ENCODE measurements at regions not wholly inside any gene's neighbourhood (a gene's known extent, or its start where the extent isn't known, plus 50 kb on each side); places are given as distances from the start of the nearest gene placed in this dataset.

GRCh38 chr9:89899573-89899972 lies 294.8 kb downstream of the GADD45G start:
- H3K9me3 ChIP-seq (ENCODE audit: control insufficient read depth, low read depth, low read length): no peaks in the 10 kb centered on the region
- H3K36me3 ChIP-seq (ENCODE audit: control insufficient read depth, low read depth, low read length): no peaks in the 10 kb centered on the region
- no peak overlapping the region for H3K4me3 ChIP-seq (ENCODE audit: low read length)
- no peak overlapping the region for H3K27ac ChIP-seq (ENCODE audit: low read length)
- no peak overlapping the region for H3K9ac ChIP-seq (ENCODE audit: low read length)
- H3K27me3 ChIP-seq (ENCODE audit: control insufficient read depth, insufficient read depth, low read length): no peaks in the 10 kb centered on the region
- H3K4me1 ChIP-seq (ENCODE audit: control insufficient read depth, low read depth, low read length): no peaks in the 10 kb centered on the region

DNA sequence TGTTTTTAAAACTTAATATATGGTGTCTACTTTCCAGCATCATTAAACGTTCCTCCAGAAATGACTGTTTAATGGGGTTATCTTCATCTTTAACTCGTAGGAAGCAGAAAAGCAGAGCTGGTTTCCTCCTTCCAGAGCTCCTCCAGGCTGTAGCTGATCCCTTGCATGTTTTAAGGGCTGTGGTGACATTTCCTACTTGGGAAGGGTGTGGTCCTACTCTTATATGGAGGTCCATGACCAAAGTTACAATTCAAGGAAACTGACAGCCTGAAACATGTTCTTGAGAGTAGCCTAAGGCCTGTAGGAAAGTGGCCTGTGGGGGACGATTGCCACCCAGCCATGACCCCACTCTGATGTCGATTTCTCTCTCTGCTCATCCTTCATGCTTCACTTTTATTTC lies 297.1 kb downstream of the GADD45G start:
- H3K4me1 ChIP-seq (ENCODE audit: control insufficient read depth, low read depth, low read length): peaks cover 3% of the 10 kb centered on the region
- no peak overlapping the region for H3K4me3 ChIP-seq (ENCODE audit: low read length)
- H3K27me3 ChIP-seq (ENCODE audit: control insufficient read depth, insufficient read depth, low read length): no peaks in the 10 kb centered on the region
- H3K36me3 ChIP-seq (ENCODE audit: control insufficient read depth, low read depth, low read length): no peaks in the 10 kb centered on the region
- no peak overlapping the region for H3K9ac ChIP-seq (ENCODE audit: low read length)
- no peaks in the 10 kb centered on the region for H3K9me3 ChIP-seq (ENCODE audit: control insufficient read depth, low read depth, low read length)
- no peak overlapping the region for H3K27ac ChIP-seq (ENCODE audit: low read length)

GRCh38 chr9:89902450-89903140 lies 297.8 kb downstream of the GADD45G start:
- Histone ChIP-seq H3K36me3 (ENCODE audit: control insufficient read depth, low read depth, low read length) (no peaks in the 10 kb centered on the region), H3K27ac (ENCODE audit: low read length) (no peak overlapping the region), H3K4me1 (ENCODE audit: control insufficient read depth, low read depth, low read length) (peaks cover 3% of the 10 kb centered on the region), H3K27me3 (ENCODE audit: control insufficient read depth, insufficient read depth, low read length) (no peaks in the 10 kb centered on the region), H3K9ac (ENCODE audit: low read length) (no peak overlapping the region), H3K4me3 (ENCODE audit: low read length) (no peak overlapping the region), H3K9me3 (ENCODE audit: control insufficient read depth, low read depth, low read length) (no peaks in the 10 kb centered on the region)

DNA sequence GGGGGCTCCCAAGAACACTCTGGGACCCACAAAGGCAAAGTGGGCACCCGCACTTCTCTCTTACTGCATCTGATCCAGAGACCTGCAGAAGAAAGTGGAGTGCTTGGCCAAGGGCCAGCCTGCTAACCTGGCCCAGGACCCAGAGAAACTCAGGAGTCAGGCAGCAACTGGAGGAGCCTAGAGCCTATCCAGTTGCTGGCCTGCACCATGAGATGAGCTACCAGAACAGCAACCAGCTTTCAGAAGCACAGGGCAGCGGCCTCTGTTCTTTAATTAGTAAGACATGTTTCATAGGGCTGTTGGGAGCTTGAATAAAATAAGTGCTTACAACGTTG lies 298.3 kb downstream of the GADD45G start:
- Histone ChIP-seq H3K9ac (ENCODE audit: low read length) (no peak overlapping the region), H3K9me3 (ENCODE audit: control insufficient read depth, low read depth, low read length) (no peaks in the 10 kb centered on the region), H3K36me3 (ENCODE audit: control insufficient read depth, low read depth, low read length) (no peaks in the 10 kb centered on the region), H3K27me3 (ENCODE audit: control insufficient read depth, insufficient read depth, low read length) (no peaks in the 10 kb centered on the region), H3K4me3 (ENCODE audit: low read length) (no peak overlapping the region), H3K27ac (ENCODE audit: low read length) (no peak overlapping the region), H3K4me1 (ENCODE audit: control insufficient read depth, low read depth, low read length) (peaks cover 3% of the 10 kb centered on the region)

DNA sequence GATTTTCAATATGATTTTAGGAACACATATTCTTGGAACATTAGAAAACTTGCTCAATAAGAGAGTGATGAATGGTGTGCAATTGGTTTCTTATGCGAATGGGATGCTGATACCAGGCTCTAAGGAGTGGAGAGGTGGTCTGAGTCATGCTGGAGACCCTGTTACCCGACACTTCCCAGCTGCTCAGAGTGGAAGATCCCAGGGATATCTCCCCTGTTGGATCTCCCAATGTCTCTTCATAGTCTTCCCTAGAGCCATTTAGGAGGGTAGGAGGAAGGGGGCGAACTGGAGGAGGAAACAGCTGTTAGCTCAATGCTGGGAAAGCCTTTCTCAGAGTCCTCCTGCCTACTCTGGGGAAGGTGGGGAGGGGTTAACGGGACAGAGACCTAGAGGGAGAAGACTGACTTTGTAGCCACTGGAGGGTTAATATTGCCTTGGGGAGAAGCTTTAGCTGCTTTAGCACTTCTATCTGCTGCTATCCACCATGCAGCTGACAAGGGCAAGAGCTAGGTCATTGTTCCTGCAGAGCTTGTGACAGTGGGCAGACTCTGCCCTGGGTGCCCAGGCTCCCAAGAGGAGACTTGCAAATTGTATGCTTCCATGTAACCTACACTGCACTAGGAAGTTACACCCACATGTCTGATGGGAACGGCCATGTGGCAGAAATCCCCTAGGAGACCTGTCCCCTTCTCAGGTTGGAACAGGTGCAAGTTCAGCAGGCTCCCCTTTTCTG lies 301.0 kb downstream of the GADD45G start:
- Histone ChIP-seq H3K9me3 (ENCODE audit: control insufficient read depth, low read depth, low read length) (no peaks in the 10 kb centered on the region), H3K9ac (ENCODE audit: low read length) (no peak overlapping the region), H3K27ac (ENCODE audit: low read length) (no peak overlapping the region), H3K27me3 (ENCODE audit: control insufficient read depth, insufficient read depth, low read length) (no peaks in the 10 kb centered on the region), H3K36me3 (ENCODE audit: control insufficient read depth, low read depth, low read length) (no peaks in the 10 kb centered on the region), H3K4me3 (ENCODE audit: low read length) (no peak overlapping the region), H3K4me1 (ENCODE audit: control insufficient read depth, low read depth, low read length) (peaks cover 3% of the 10 kb centered on the region)

DNA sequence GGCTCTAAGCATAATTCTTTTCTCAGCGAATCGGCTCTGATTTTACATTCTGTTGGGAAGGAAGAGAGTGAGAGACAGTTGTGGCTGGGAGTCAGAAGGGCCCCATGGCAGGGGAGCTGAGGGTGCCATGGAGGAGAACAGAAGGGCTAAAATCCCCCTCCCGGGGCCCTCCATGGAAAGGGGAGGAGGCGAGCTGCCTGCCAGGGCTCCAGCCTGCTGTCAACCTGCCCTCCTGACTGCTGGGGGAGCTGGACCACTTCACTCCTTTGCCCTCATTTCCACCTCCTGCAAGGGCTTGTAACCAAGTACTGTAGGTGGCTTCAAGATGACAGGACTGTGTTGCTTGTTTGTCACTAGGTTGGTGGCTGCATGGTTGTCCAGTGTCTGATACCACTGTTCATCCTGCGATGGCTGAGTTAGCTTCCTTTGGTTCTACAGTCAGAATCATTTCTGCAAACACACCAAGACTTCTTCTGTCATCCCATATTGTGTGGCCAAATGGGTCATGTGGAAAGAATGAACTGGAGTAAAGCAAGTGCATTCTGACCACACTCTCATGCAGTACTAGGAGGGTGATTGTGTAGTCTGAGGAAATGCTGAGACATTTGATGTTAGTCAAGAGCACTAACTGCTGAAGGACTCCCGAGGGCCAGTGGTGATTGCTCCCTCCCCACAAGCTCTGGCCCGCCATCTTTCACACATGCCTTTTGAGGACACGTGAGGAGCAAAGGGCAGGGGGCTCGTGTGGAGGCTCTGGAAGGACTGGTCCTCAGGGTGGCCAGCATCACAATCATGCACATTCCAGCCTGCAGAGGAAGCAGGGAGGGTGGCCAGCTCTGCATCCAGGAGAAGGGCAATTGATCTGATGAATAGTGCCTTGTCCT lies 307.2 kb downstream of the GADD45G start:
- Histone ChIP-seq H3K27ac (ENCODE audit: low read length) (no peak overlapping the region), H3K9me3 (ENCODE audit: control insufficient read depth, low read depth, low read length) (no peaks in the 10 kb centered on the region), H3K9ac (ENCODE audit: low read length) (no peak overlapping the region), H3K27me3 (ENCODE audit: control insufficient read depth, insufficient read depth, low read length) (no peaks in the 10 kb centered on the region), H3K4me1 (ENCODE audit: control insufficient read depth, low read depth, low read length) (peaks cover 8% of the 10 kb centered on the region), H3K4me3 (ENCODE audit: low read length) (no peak overlapping the region), H3K36me3 (ENCODE audit: control insufficient read depth, low read depth, low read length) (no peaks in the 10 kb centered on the region)

DNA sequence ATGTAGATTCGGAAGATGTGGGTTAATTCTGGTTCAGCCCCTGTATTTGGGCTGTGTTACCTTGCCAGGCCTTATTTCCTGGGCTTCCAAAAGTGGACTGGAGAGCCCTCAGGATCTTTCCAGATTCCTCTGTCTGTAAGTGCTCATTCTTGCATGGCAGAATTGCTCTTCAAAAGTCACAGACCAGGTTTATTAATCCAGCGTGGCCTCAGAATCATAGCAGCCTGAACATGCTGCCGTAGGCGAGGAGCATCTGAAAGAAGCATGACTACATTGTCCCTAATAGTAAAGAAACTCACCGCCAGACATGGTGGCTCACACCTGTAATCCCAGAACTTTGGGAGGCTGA lies 307.8 kb downstream of the GADD45G start:
- H3K27ac ChIP-seq (ENCODE audit: low read length): no peak overlapping the region
- no peaks in the 10 kb centered on the region for H3K27me3 ChIP-seq (ENCODE audit: control insufficient read depth, insufficient read depth, low read length)
- no peaks in the 10 kb centered on the region for H3K36me3 ChIP-seq (ENCODE audit: control insufficient read depth, low read depth, low read length)
- H3K9me3 ChIP-seq (ENCODE audit: control insufficient read depth, low read depth, low read length): no peaks in the 10 kb centered on the region
- H3K4me3 ChIP-seq (ENCODE audit: low read length): no peak overlapping the region
- H3K9ac ChIP-seq (ENCODE audit: low read length): no peak overlapping the region
- H3K4me1 ChIP-seq (ENCODE audit: control insufficient read depth, low read depth, low read length): peaks cover 8% of the 10 kb centered on the region

GRCh38 chr9:89915187-89915586 lies 310.4 kb downstream of the GADD45G start:
- H3K4me1 ChIP-seq (ENCODE audit: control insufficient read depth, low read depth, low read length): peaks cover 8% of the 10 kb centered on the region
- H3K27ac ChIP-seq (ENCODE audit: low read length): no peak overlapping the region
- H3K4me3 ChIP-seq (ENCODE audit: low read length): no peak overlapping the region
- H3K27me3 ChIP-seq (ENCODE audit: control insufficient read depth, insufficient read depth, low read length): no peaks in the 10 kb centered on the region
- no peaks in the 10 kb centered on the region for H3K36me3 ChIP-seq (ENCODE audit: control insufficient read depth, low read depth, low read length)
- H3K9ac ChIP-seq (ENCODE audit: low read length): no peak overlapping the region
- H3K9me3 ChIP-seq (ENCODE audit: control insufficient read depth, low read depth, low read length): no peaks in the 10 kb centered on the region

DNA sequence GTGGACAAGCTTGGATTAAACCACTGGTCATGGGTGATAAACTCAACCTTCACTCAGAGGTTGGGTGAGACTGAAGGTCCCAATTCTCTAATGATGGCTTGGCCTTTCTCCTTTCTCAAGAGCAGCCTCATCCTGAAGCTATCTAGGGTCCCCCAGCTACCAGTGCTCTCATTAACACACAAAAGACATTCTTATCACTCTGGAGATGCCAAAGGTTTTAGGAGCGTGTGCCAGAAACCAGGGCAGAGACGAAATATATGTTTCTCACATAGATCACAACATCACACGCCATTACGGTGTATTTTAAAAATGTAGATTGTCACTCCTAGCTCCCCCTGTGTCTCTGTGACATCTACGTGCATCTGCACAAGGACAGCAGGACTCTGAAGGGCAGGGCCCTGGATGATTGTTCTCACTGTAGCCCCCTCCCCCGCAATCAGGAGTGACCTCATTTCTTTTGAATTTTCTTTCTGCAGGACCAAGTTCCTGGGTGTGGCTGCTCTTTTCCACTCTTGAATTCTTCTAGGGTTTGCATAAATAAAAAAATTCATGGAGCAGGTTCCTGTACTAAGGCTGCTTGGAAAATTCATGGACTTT lies 311.3 kb downstream of the GADD45G start:
- Histone ChIP-seq H3K27me3 (ENCODE audit: control insufficient read depth, insufficient read depth, low read length) (no peaks in the 10 kb centered on the region), H3K4me3 (ENCODE audit: low read length) (no peak overlapping the region), H3K9ac (ENCODE audit: low read length) (no peak overlapping the region), H3K4me1 (ENCODE audit: control insufficient read depth, low read depth, low read length) (peaks cover 8% of the 10 kb centered on the region), H3K27ac (ENCODE audit: low read length) (no peak overlapping the region), H3K9me3 (ENCODE audit: control insufficient read depth, low read depth, low read length) (no peaks in the 10 kb centered on the region), H3K36me3 (ENCODE audit: control insufficient read depth, low read depth, low read length) (no peaks in the 10 kb centered on the region)

GRCh38 chr9:89917861-89918260 lies 313.0 kb downstream of the GADD45G start:
- Histone ChIP-seq H3K4me3 (ENCODE audit: low read length) (no peak overlapping the region), H3K27me3 (ENCODE audit: control insufficient read depth, insufficient read depth, low read length) (no peaks in the 10 kb centered on the region), H3K27ac (ENCODE audit: low read length) (no peak overlapping the region), H3K9ac (ENCODE audit: low read length) (no peak overlapping the region), H3K36me3 (ENCODE audit: control insufficient read depth, low read depth, low read length) (no peaks in the 10 kb centered on the region), H3K4me1 (ENCODE audit: control insufficient read depth, low read depth, low read length) (peaks cover 8% of the 10 kb centered on the region), H3K9me3 (ENCODE audit: control insufficient read depth, low read depth, low read length) (no peaks in the 10 kb centered on the region)

- H3K9ac ChIP-seq (ENCODE audit: low read length): no peak overlapping the region
- no peaks in the 10 kb centered on the region for H3K9me3 ChIP-seq (ENCODE audit: control insufficient read depth, low read depth, low read length)
- H3K4me3 ChIP-seq (ENCODE audit: low read length): no peak overlapping the region
- H3K36me3 ChIP-seq (ENCODE audit: control insufficient read depth, low read depth, low read length): no peaks in the 10 kb centered on the region
- no peaks in the 10 kb centered on the region for H3K27me3 ChIP-seq (ENCODE audit: control insufficient read depth, insufficient read depth, low read length)
- H3K4me1 ChIP-seq (ENCODE audit: control insufficient read depth, low read depth, low read length): peaks cover 8% of the 10 kb centered on the region
- H3K27ac ChIP-seq (ENCODE audit: low read length): no peak overlapping the region
These were observed 314.4 kb downstream of the GADD45G start for GRCh38 chr9:89919171-89919681.
